ENCODE measurements at regions not wholly inside any gene's neighbourhood (a gene's known extent, or its start where the extent isn't known, plus 50 kb on each side); places are given as distances from the start of the nearest gene placed in this dataset.

DNA sequence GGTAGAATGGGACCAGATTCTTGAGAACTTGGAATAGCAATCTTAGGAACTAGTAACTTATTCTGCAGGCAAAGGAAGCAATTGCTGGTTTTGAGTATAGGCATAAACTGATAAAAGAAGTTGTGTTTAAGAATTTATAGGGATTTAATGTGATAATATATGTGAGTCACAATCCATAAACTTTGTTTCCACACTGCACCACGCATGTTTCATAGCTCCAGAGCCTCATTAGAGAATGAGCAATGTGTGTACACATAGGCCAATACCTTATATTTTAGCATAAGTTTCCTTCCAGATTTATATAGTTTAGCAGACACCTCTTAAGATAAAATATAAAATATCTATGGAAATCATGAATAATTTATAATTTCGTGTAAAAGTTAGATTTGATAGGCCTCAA lies 175.5 kb upstream of the SEMA3A start:
- Mint-ChIP-seq H3K36me3 (ENCODE audit: low read depth) (no peaks in the 10 kb centered on the region), H3K9me3 (no peaks in the 10 kb centered on the region), H3K27ac (no peak overlapping the region), H3K4me1 (no peaks in the 10 kb centered on the region), H3K4me3 (no peak overlapping the region), H3K27me3 (ENCODE audit: insufficient read depth, low read depth, poor library complexity) (no peaks in the 10 kb centered on the region)
- no peaks in the 10 kb centered on the region for H3K4me1 ChIP-seq (ENCODE audit: insufficient read depth)
- no peak overlapping the region for H2AFZ ChIP-seq
- ATAC-seq (no peak), DNase-seq (ENCODE audit: low spot score) (no peak)
- TF ChIP-seq, protein P1, sequence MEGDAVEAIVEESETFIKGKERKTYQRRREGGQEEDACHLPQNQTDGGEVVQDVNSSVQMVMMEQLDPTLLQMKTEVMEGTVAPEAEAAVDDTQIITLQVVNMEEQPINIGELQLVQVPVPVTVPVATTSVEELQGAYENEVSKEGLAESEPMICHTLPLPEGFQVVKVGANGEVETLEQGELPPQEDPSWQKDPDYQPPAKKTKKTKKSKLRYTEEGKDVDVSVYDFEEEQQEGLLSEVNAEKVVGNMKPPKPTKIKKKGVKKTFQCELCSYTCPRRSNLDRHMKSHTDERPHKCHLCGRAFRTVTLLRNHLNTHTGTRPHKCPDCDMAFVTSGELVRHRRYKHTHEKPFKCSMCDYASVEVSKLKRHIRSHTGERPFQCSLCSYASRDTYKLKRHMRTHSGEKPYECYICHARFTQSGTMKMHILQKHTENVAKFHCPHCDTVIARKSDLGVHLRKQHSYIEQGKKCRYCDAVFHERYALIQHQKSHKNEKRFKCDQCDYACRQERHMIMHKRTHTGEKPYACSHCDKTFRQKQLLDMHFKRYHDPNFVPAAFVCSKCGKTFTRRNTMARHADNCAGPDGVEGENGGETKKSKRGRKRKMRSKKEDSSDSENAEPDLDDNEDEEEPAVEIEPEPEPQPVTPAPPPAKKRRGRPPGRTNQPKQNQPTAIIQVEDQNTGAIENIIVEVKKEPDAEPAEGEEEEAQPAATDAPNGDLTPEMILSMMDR (conservative IDR thresholded peaks at IDR 0.05; ENCODE audit: low read depth in 2 of 2) = no peak
- H3K36me3 ChIP-seq (ENCODE audit: insufficient read depth) = no peaks in the 10 kb centered on the region
- no peaks in the 10 kb centered on the region for H3K9me2 ChIP-seq (ENCODE audit: insufficient read depth)
- no peak overlapping the region for H3K4me3 ChIP-seq
- no peaks in the 10 kb centered on the region for H4K20me1 ChIP-seq (replicated peaks; ENCODE audit: insufficient read depth)
- H3F3A ChIP-seq (replicated peaks; ENCODE audit: low read depth) = no peaks in the 10 kb centered on the region
- H3K4me2 ChIP-seq = no peak overlapping the region
- H3K27ac ChIP-seq (ENCODE audit: low read depth) = no peak overlapping the region
- no peaks in the 10 kb centered on the region for H3K27me3 ChIP-seq (ENCODE audit: insufficient read depth)
- H3K79me2 ChIP-seq (replicated peaks; ENCODE audit: insufficient read depth) = no peaks in the 10 kb centered on the region

- no peaks in the 10 kb centered on the region for H3K9me3 Mint-ChIP-seq
- no peak overlapping the region for H3K4me3 Mint-ChIP-seq
- H3K36me3 Mint-ChIP-seq (ENCODE audit: low read depth) = no peaks in the 10 kb centered on the region
- H3K79me2 ChIP-seq (replicated peaks; ENCODE audit: insufficient read depth) = no peaks in the 10 kb centered on the region
- H2AFZ ChIP-seq = no peak overlapping the region
- H3K4me1 ChIP-seq (ENCODE audit: insufficient read depth) = peaks cover 4% of the 10 kb centered on the region; the same call in 1 of the 2 replicates
- H3K36me3 ChIP-seq (ENCODE audit: insufficient read depth) = no peaks in the 10 kb centered on the region
- no peak overlapping the region for H3K27ac ChIP-seq (ENCODE audit: low read depth)
- no peaks in the 10 kb centered on the region for H3K27me3 Mint-ChIP-seq (ENCODE audit: insufficient read depth, low read depth, poor library complexity)
- no peak overlapping the region for H3K4me2 ChIP-seq
- no peak overlapping the region for H3K27ac Mint-ChIP-seq
- no peaks in the 10 kb centered on the region for H3F3A ChIP-seq (replicated peaks; ENCODE audit: low read depth)
- no peak for ATAC-seq
- H3K9me2 ChIP-seq (ENCODE audit: insufficient read depth) = no peaks in the 10 kb centered on the region
- peaks cover 3% of the 10 kb centered on the region; the same call in 1 of the 3 replicates for H3K4me1 Mint-ChIP-seq
- no peak for DNase-seq (ENCODE audit: low spot score)
- no peaks in the 10 kb centered on the region for H3K27me3 ChIP-seq (ENCODE audit: insufficient read depth)
- no peaks in the 10 kb centered on the region for H4K20me1 ChIP-seq (replicated peaks; ENCODE audit: insufficient read depth)
- H3K4me3 ChIP-seq = no peak overlapping the region
- TF ChIP-seq EZH2phosphoT487 (IDR thresholded peaks at IDR 0.05; ENCODE audit: unreplicated experiment) (no peak), STAT1 (IDR thresholded peaks at IDR 0.05; ENCODE audit: unreplicated experiment) (no peak), ZNF331 (CRISPR knock-in tag; IDR thresholded peaks at IDR 0.05; ENCODE audit: low read depth) (no peak), CREB1 (CRISPR knock-in tag; IDR thresholded peaks at IDR 0.05; ENCODE audit: low read depth) (no peak), JUNB (IDR thresholded peaks at IDR 0.05; ENCODE audit: unreplicated experiment) (no peak)
- TF ChIP-seq, protein P2, sequence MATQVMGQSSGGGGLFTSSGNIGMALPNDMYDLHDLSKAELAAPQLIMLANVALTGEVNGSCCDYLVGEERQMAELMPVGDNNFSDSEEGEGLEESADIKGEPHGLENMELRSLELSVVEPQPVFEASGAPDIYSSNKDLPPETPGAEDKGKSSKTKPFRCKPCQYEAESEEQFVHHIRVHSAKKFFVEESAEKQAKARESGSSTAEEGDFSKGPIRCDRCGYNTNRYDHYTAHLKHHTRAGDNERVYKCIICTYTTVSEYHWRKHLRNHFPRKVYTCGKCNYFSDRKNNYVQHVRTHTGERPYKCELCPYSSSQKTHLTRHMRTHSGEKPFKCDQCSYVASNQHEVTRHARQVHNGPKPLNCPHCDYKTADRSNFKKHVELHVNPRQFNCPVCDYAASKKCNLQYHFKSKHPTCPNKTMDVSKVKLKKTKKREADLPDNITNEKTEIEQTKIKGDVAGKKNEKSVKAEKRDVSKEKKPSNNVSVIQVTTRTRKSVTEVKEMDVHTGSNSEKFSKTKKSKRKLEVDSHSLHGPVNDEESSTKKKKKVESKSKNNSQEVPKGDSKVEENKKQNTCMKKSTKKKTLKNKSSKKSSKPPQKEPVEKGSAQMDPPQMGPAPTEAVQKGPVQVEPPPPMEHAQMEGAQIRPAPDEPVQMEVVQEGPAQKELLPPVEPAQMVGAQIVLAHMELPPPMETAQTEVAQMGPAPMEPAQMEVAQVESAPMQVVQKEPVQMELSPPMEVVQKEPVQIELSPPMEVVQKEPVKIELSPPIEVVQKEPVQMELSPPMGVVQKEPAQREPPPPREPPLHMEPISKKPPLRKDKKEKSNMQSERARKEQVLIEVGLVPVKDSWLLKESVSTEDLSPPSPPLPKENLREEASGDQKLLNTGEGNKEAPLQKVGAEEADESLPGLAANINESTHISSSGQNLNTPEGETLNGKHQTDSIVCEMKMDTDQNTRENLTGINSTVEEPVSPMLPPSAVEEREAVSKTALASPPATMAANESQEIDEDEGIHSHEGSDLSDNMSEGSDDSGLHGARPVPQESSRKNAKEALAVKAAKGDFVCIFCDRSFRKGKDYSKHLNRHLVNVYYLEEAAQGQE (IDR thresholded peaks at IDR 0.05; ENCODE audit: unreplicated experiment) = no peak
- TF ChIP-seq, protein P1 (conservative IDR thresholded peaks at IDR 0.05; ENCODE audit: low read depth in 2 of 2) = no peak
- TF ChIP-seq, protein P3, sequence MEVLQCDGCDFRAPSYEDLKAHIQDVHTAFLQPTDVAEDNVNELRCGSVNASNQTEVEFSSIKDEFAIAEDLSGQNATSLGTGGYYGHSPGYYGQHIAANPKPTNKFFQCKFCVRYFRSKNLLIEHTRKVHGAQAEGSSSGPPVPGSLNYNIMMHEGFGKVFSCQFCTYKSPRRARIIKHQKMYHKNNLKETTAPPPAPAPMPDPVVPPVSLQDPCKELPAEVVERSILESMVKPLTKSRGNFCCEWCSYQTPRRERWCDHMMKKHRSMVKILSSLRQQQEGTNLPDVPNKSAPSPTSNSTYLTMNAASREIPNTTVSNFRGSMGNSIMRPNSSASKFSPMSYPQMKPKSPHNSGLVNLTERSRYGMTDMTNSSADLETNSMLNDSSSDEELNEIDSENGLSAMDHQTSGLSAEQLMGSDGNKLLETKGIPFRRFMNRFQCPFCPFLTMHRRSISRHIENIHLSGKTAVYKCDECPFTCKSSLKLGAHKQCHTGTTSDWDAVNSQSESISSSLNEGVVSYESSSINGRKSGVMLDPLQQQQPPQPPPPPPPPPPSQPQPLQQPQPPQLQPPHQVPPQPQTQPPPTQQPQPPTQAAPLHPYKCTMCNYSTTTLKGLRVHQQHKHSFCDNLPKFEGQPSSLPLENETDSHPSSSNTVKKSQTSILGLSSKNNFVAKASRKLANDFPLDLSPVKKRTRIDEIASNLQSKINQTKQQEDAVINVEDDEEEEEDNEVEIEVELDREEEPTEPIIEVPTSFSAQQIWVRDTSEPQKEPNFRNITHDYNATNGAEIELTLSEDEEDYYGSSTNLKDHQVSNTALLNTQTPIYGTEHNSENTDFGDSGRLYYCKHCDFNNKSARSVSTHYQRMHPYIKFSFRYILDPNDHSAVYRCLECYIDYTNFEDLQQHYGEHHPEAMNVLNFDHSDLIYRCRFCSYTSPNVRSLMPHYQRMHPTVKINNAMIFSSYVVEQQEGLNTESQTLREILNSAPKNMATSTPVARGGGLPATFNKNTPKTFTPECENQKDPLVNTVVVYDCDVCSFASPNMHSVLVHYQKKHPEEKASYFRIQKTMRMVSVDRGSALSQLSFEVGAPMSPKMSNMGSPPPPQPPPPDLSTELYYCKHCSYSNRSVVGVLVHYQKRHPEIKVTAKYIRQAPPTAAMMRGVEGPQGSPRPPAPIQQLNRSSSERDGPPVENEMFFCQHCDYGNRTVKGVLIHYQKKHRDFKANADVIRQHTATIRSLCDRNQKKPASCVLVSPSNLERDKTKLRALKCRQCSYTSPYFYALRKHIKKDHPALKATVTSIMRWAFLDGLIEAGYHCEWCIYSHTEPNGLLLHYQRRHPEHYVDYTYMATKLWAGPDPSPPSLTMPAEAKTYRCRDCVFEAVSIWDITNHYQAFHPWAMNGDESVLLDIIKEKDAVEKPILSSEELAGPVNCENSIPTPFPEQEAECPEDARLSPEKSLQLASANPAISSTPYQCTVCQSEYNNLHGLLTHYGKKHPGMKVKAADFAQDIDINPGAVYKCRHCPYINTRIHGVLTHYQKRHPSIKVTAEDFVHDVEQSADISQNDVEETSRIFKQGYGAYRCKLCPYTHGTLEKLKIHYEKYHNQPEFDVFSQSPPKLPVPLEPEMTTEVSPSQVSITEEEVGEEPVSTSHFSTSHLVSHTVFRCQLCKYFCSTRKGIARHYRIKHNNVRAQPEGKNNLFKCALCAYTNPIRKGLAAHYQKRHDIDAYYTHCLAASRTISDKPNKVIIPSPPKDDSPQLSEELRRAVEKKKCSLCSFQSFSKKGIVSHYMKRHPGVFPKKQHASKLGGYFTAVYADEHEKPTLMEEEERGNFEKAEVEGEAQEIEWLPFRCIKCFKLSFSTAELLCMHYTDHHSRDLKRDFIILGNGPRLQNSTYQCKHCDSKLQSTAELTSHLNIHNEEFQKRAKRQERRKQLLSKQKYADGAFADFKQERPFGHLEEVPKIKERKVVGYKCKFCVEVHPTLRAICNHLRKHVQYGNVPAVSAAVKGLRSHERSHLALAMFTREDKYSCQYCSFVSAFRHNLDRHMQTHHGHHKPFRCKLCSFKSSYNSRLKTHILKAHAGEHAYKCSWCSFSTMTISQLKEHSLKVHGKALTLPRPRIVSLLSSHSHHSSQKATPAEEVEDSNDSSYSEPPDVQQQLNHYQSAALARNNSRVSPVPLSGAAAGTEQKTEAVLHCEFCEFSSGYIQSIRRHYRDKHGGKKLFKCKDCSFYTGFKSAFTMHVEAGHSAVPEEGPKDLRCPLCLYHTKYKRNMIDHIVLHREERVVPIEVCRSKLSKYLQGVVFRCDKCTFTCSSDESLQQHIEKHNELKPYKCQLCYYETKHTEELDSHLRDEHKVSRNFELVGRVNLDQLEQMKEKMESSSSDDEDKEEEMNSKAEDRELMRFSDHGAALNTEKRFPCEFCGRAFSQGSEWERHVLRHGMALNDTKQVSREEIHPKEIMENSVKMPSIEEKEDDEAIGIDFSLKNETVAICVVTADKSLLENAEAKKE (CRISPR knock-in tag; IDR thresholded peaks at IDR 0.05) = no peak
These were observed 173.5 kb upstream of the SEMA3A start for GRCh38 chr7:84368122-84368521.

All from GM23338 (cell line).